ENCODE measurements at regions not wholly inside any gene's neighbourhood (a gene's known extent, or its start where the extent isn't known, plus 50 kb on each side); places are given as distances from the start of the nearest gene placed in this dataset.

DNA sequence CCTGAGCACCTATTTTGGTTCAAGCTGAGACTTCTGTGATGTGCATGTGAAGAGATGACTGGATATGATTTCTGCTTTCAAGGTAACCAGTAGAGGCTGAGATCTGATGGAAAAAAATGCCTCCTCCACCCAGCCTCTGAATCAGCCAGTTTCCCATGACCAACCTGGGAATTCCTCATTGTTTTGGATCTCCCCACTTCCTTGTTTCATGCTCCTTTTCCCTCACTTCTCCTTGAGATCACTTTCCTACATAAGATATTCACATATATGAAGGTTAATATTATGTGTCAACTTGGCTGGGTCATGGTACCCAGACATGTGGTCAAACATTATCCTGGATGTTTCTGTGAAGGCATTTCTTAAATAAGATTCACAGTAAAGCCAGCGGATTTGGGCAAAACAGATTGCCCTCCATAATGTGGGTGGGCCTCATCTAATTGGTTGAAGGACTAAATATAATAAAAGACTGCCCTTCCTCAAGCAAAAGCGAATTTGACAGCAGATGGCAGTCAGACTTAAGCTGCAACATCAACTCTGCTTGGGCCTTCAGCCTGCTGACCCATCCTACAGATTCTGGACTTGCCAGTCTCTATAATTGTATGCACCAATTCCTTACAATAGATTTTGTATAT, 379.4 kb downstream of the TNS1 start:
- no peaks in the 10 kb centered on the region for H3K9me3 ChIP-seq (ENCODE audit: severe bottlenecking)
- H3K4me3 ChIP-seq (ENCODE audit: low read depth, low read length), result peak overlapping the region; percentile 15; the same call in 1 of the 2 replicates
- H3K36me3 ChIP-seq, result no peaks in the 10 kb centered on the region
- H3K27ac ChIP-seq, result peak overlapping the region; percentile 97
- TF ChIP-seq CTCF (IDR thresholded peaks at IDR 0.05; ENCODE audit: low read depth, low read length), result no peak
- no peak for DNase-seq
- no peaks in the 10 kb centered on the region for H3K27me3 ChIP-seq (ENCODE audit: insufficient read depth, low read depth, severe bottlenecking)

GRCh38 chr2:217622205-217623060, 380.4 kb downstream of the TNS1 start:
- Histone ChIP-seq H3K27ac (peak overlapping the region; percentile 97), H3K9me3 (ENCODE audit: severe bottlenecking) (no peaks in the 10 kb centered on the region), H3K36me3 (no peaks in the 10 kb centered on the region), H3K4me3 (ENCODE audit: low read depth, low read length) (peak overlapping the region; percentile 15), H3K27me3 (ENCODE audit: insufficient read depth, low read depth, severe bottlenecking) (no peaks in the 10 kb centered on the region)
- DNase-seq, result peak; percentile 73
- no peak for TF ChIP-seq CTCF (IDR thresholded peaks at IDR 0.05; ENCODE audit: low read depth, low read length)

GRCh38 chr2:217621391-217621801, 381.4 kb downstream of the TNS1 start:
- H3K4me3 ChIP-seq (ENCODE audit: low read depth, low read length), result no peak overlapping the region
- no peak for DNase-seq
- no peaks in the 10 kb centered on the region for H3K9me3 ChIP-seq (ENCODE audit: severe bottlenecking)
- no peaks in the 10 kb centered on the region for H3K27me3 ChIP-seq (ENCODE audit: insufficient read depth, low read depth, severe bottlenecking)
- peak overlapping the region; percentile 97 for H3K27ac ChIP-seq
- TF ChIP-seq CTCF (IDR thresholded peaks at IDR 0.05; ENCODE audit: low read depth, low read length), result no peak
- no peaks in the 10 kb centered on the region for H3K36me3 ChIP-seq

DNA sequence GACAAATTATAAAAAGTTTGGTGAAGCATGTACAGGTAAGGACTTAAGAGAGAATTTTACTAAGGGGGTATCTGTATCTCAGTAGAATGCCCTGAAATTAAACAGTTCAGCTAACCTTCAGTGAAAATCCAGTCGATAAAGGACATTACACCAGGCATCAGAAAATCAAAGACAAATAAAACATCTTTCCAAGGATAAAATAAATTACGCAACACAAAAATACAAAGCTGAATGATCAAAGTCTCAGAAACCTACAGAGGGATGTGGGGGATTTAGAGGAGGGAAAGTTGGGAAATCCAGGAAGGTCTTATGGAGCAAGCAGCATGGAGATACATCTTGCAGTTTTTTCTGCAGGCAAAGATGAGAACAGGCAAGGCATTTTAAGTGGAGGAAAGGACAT, 384.1 kb downstream of the TNS1 start:
- Histone ChIP-seq H3K27me3 (ENCODE audit: insufficient read depth, low read depth, severe bottlenecking) (no peaks in the 10 kb centered on the region), H3K9me3 (ENCODE audit: severe bottlenecking) (no peaks in the 10 kb centered on the region), H3K36me3 (no peaks in the 10 kb centered on the region), H3K4me3 (ENCODE audit: low read depth, low read length) (no peak overlapping the region), H3K27ac (peak overlapping the region; percentile 73)
- TF ChIP-seq CTCF (IDR thresholded peaks at IDR 0.05; ENCODE audit: low read depth, low read length), result no peak
- DNase-seq, result no peak

GRCh38 chr2:217617616-217618022, 385.2 kb downstream of the TNS1 start:
- DNase-seq, result peak; percentile 72
- Histone ChIP-seq H3K27me3 (ENCODE audit: insufficient read depth, low read depth, severe bottlenecking) (no peaks in the 10 kb centered on the region), H3K9me3 (ENCODE audit: severe bottlenecking) (no peaks in the 10 kb centered on the region), H3K36me3 (no peaks in the 10 kb centered on the region), H3K4me3 (ENCODE audit: low read depth, low read length) (no peak overlapping the region), H3K27ac (peak overlapping the region; percentile 73)
- no peak for TF ChIP-seq CTCF (IDR thresholded peaks at IDR 0.05; ENCODE audit: low read depth, low read length)

Data from WERI-Rb-1 (cell line).